GM18499 (cell line): ENCODE measurements at regions not wholly inside any gene's neighbourhood (a gene's known extent, or its start where the extent isn't known, plus 50 kb on each side); places are given as distances from the start of the nearest gene placed in this dataset.
"Not testable (repeated sequence)": the region's sequence is repeated elsewhere in the genome, so short reads cannot be mapped to it uniquely, and the experiment has no call there.

Source experiments
- ATAC-seq: cut with Tn5 transposase; IDR thresholded peaks from one replicate; pipeline ENCODE4 v1.9.1; 2021; ENCODE audit warnings: moderate number of reproducible peaks; ENCODE audit not compliant: insufficient read depth, unreplicated experiment

- no peak for ATAC-seq
Observed at GRCh38 chr5:125654392-125654791, 768.8 kb upstream of the GRAMD2B start.

- no peak for ATAC-seq
Observed at GRCh38 chr5:125655156-125655555, 768.1 kb upstream of the GRAMD2B start.

GRCh38 chr5:125657936-125658335 lies 765.3 kb upstream of the GRAMD2B start:
- no peak for ATAC-seq

DNA sequence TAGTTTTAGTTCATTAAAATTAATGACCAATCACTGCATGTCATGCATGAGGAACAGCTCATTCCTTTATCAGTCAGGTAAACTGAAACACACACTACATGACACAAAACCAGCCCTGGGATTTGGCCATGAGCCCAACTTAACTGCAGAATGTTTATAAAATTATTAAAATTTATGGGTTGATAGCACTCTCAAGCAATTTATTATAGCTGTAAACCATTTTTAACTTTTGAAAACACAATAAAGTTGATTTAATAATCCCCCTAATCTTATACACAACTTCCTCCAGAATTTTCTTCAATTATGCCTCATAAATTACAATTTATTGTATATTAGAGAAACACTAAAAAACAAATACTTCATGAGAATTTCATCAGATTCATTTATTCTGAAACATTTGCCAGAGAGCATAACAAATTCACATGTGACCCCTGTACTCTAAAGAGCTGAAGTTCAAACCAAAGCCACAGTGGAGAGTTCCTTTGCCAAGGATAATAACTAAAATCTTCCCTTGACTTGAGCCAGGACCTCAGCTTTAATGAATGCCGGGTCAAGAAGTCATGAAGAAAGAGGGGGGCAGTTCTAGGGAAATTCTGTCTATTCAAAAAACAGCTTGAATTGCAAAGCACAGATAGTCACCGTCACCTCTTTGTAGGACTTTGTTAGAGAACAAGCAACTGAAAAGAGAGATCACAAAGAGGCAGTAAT lies 763.7 kb upstream of the GRAMD2B start:
- no peak for ATAC-seq

- ATAC-seq: no peak
Observed at GRCh38 chr5:125660231-125660895, 762.8 kb upstream of the GRAMD2B start.

DNA sequence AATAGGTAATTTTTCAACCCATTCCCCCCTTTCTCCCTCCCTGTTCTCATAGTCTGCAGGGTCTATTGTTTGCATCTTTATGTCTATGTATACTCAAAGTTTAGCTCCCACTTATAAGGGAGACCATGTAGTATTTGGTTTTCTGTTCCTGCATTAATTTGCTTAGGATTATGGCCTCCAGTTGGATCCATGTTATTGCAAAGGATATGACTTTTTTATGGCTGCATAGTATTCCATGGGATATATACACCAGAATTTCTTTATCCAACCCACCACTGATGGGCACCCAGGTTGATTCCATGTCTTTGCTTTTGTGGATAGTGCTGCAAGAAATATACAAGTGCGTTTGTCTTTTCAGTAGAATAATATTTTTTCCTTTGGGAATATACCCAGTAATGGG lies 761.6 kb upstream of the GRAMD2B start:
- no peak for ATAC-seq

GRCh38 chr5:125668884-125669283 lies 754.3 kb upstream of the GRAMD2B start:
- no peak for ATAC-seq

DNA sequence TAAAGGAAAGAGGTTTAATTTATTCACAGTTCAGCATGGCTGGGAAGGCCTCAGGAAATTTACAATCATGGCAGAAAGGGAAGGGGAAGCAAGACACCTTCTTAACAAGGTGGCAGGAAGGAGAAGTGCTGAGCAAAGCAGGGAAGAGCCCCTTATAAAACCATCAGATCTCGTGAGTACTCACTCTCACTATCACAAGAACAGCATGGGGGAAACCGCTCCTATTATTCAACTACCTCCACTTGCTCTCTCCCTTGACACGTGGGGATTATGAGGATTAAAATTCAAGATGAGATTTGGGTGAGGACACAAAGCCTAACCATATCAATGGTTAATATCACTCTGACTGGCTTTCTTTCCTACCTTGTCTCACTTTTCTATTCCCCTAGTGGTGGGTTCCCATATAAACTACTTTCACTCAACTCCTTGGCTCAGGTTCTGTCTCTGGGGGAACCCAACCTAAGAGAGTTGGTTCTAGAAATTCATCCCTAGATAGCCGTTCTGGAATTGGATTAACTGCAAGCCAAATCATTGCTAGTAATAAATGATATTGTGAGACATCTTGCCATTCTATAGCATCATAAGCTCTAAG lies 749.8 kb upstream of the GRAMD2B start:
- no peak for ATAC-seq

DNA sequence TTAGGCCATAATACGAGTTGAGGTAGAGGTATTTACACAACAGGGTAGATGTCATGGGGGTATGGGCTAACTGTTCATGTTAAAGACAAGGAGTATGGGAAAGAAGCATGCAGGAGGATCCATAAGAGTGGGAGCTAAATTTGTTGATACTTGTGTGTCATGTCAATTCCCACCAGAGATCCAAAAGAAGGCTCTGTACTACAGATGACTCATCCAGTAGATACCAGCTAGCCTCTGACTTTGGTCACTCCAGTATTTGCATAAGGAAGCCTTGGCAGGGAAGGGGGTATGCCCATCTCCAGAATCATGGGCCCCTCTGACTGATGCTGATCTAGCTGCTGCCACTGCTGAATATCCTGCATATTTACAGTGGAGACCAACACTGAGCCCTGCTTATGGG lies 743.7 kb upstream of the GRAMD2B start:
- no peak for ATAC-seq

- ATAC-seq: no peak
Observed at GRCh38 chr5:125683669-125684068, 739.5 kb upstream of the GRAMD2B start.

GRCh38 chr5:125685771-125686170 lies 737.4 kb upstream of the GRAMD2B start:
- no peak for ATAC-seq

DNA sequence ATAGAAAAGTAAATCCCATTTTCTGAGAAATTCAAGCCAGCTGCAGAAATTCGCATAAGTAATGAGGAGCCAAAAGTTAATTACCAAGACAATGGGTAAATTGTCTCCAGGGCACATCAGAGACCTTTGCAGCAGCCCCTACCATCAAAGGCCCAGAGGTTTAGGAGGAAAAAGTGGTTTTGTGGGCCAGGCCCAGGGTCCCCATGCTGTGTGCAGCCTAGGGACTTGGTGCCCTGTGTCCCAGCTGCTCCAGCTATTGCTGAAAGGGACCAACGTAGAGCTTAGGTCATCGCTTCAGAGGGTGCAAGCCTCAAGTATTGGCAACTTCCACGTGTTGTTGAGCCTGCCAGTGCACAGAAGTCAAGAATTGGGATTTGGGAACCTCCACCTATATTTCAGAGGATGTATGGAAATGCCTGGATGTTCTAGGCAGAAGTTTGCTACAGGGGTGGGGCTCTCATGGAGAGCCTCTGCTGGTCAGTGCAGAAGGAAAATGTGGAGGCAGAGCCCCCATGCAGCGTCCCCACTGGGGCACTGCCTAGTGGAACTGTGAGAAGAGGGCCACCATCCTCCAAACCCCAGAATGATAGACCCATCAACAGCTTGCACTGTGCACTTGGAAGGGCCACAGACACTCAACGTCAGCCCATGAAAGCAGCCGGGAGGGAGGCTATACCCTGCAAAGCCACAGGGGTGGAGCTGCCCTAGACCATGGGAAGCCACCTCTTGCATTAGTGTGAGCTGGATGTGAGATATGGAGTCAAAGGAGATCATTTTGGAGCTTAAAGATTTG lies 731.3 kb upstream of the GRAMD2B start:
- not testable (repeated sequence) for ATAC-seq

DNA sequence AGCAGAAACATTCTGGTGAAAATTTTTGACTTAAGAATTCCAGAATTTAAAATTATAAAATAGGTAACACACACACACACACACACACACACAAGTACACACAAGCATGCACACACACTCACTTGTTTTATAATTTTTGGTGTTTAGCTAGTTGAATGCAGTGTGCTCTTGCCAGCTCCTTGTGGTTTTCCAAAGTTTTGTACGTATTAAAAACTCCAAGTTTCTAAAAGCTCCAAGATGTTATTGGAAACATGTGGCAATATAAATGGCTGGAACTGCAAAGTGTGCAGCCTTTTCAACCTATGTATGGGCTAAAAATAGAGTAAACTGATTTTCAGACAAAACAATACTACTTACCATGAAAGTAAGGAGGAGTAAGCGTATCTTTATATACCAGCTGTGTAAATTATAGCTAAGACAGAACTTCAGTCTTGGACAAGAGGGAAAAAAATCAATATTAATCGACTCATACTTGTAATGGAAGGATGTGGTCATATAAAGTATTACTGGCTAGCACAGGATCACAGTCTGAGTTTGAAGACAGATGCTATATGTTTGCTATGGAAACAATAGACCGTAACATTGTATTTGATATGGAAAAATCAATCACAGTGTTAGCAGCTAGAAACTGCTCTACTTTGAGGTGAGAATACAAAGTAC lies 727.1 kb upstream of the GRAMD2B start:
- no peak for ATAC-seq

- ATAC-seq: no peak
Observed at GRCh38 chr5:125696762-125697161, 726.4 kb upstream of the GRAMD2B start.

GRCh38 chr5:125698420-125698819 lies 724.8 kb upstream of the GRAMD2B start:
- ATAC-seq: no peak

DNA sequence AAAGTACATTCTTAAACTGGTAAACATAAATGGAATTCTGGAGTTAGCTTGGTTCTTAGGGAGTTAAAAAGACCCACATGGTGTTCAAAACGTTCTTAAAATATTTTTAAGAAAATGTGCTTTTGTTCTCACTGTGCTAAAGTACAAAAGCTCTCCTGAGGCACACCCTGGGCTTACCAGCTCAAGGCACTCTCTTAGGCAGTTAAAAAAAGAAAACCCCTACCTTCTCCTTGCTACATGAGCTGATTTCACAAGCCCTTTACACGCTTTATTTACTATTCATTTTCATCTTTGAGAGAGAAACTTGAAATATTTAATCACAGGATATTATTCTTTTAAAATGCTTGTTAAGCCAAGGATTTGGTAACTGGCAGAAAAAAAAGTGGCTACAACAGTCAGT lies 723.3 kb upstream of the GRAMD2B start:
- no peak for ATAC-seq

- no peak for ATAC-seq
Observed at GRCh38 chr5:125700380-125700861, 722.8 kb upstream of the GRAMD2B start.

GRCh38 chr5:125703616-125704015 lies 719.6 kb upstream of the GRAMD2B start:
- ATAC-seq: no peak

DNA sequence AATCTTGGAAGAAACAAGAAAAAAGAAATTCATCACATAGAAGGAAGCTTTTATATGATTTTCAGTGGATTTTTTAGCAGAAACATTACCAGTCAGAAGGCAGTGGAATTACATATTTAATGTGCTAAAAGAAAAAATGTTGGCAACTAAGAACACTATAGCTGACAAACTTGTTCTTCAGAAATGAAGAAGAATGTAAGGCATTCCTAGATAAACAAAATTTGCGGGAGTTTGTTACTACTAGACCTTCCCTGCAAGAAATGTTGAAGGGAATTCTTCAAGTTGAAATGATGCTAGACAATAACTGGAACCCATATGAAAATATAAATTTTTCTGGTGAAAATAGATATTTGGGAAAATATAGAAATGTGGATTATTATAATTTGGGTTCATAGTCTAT lies 718.3 kb upstream of the GRAMD2B start:
- no peak for ATAC-seq

DNA sequence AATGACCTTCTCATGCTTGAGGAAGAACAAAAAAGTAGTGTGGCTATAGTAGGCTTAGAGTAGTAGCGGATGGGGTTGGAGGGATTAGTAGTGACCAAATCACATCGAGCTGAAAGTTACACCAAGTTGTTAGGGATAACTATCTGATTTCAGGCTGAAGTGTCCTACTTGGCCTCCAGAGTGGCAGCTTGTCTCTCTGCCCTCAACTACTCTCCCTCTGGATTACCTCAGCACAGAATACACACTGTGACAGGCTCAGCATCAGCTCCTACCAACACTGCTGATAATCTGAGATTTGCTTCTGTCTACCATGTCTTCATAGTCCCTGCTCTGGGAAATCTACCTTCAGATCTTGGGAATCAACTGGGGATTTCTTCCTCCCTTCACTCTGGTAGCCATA lies 714.6 kb upstream of the GRAMD2B start:
- ATAC-seq: no peak
